EL (cell line): ENCODE measurements at regions not wholly inside any gene's neighbourhood (a gene's known extent, or its start where the extent isn't known, plus 50 kb on each side); places are given as distances from the start of the nearest gene placed in this dataset.
A peak's percentile ranks its signal among the peaks of the same experiment; 100 is the strongest.

Experiments
- DNase-seq: peaks from one replicate; pipeline ENCODE4 v3.0.0-alpha.2; 2016

DNA sequence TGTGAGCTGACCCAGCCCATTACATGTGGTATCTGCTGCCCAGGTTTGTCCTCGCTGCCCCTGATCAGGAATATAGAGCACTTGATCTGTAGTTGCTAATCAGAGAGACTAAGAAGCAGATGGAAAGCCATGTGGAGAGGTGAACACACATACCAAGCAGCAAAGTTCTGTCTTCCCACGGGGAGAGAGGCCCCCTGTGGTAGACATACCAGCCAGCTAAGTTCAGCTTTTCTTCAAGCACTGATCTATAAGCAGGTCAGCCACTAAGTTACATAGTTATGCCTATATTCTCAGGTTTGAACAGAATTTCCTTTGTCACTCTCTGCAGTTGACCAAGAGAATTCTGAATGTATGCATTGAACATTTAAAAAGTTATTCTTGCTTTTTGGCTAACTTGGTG is 76.4 kb downstream of the DDX3Y start:
- DNase-seq: no peak

DNA sequence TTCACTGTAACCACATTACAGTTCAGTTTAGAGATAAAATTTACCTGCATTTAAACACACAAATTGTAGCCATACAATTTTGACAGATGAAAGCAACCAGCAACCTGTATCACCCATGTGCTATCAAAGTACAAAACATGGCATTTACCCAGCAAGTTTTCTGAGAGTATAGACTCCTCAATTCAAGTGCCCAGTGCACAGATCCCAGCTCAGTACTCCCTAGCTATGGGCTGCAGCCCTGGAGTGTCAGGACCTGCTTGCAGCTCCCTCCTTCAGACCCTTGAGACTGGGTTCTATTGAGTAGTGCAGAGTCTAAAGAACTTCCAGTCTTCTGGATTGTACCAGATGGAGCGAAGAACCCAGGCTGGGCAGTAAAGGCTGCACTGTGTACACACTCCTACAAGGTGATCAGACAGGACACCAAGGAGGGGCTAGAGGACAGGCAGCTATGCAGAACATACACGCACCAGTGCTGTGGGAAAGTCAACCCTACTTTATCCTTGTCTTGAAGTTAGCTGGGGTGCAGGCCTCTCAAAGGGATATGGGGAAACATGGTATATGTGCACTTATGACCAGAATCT is 77.7 kb downstream of the DDX3Y start:
- no peak for DNase-seq

GRCh38 chrY:12984637-12985344 is 80.1 kb downstream of the DDX3Y start:
- peak; percentile 3 for DNase-seq

- peak; percentile 37 for DNase-seq
Measured at GRCh38 chrY:13017493-13017892, 112.8 kb downstream of the DDX3Y start.

- peak; percentile 71 for DNase-seq
Measured at GRCh38 chrY:13019486-13019885, 114.8 kb downstream of the DDX3Y start.

DNA sequence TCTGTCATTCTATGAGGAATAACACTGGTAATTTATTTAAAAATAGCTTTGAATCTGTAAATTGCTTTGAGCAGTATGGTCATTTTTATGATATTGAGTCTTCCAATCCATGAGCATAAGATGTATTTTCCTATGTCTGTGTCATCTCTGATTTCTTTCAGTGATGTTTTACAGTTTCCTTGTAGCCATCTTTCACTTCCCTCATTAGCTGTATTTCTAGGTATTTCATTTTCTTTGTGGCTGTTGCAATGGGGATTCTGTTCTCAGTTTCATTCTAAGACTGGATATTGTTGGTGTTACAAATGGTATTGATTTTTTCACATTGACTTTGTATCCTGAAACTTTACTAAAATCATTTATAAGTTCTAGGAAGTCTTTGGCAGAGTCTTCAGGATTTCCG is 116.2 kb downstream of the DDX3Y start:
- DNase-seq: no peak

DNA sequence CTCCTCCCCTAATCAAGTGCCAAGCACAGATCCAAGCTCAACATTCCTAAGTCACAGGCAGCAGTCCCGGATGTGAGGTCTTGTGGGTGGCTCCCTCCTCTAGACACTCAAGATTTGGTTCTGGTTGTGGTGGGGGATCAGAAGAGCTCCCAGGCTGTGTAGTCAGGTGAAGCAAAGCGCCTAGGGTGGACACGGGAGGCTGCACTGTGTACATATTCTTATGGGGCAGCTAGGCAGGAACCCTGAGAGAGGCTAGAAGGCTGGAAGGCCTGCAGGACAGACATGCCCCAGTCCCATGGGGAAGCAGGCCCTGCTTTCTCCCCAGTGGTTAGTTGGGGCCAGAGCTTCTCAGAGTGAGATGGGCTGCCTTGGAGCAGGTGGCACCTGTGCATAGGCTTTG is 118.9 kb downstream of the DDX3Y start:
- no peak for DNase-seq

GRCh38 chrY:13024447-13024846 is 119.8 kb downstream of the DDX3Y start:
- no peak for DNase-seq

- DNase-seq: no peak
Measured at GRCh38 chrY:13026906-13027305, 122.2 kb downstream of the DDX3Y start.

GRCh38 chrY:13040232-13040631 is 135.6 kb downstream of the DDX3Y start:
- peak; percentile 6 for DNase-seq

GRCh38 chrY:13053501-13053900 is 148.8 kb downstream of the DDX3Y start:
- peak; percentile 1 for DNase-seq

GRCh38 chrY:13066372-13066771 is 161.7 kb downstream of the DDX3Y start:
- DNase-seq: no peak

GRCh38 chrY:13068696-13069095 is 164.0 kb downstream of the DDX3Y start:
- DNase-seq: peak; percentile 64

- peak; percentile 37 for DNase-seq
Measured at GRCh38 chrY:13069111-13069510, 164.4 kb downstream of the DDX3Y start.

DNA sequence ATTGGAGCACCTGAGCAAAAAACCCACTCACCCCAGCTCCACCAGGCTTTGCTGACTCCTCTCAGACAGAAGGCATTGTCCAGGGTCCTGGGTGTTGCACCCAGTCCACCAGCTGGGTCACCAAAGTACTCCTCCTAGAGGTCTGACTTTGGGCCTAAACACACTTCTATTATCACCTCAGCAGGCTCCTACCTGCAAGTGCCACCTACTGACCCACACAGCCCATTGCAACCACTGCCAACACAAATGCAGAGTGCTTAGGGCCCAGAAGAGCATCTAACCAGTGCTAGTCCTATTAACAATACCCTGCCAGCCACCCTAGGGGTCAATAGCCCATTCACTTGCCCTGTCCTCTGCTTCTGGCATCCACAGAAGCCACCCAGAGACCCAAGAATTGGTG is 178.1 kb downstream of the DDX3Y start:
- no peak for DNase-seq

DNA sequence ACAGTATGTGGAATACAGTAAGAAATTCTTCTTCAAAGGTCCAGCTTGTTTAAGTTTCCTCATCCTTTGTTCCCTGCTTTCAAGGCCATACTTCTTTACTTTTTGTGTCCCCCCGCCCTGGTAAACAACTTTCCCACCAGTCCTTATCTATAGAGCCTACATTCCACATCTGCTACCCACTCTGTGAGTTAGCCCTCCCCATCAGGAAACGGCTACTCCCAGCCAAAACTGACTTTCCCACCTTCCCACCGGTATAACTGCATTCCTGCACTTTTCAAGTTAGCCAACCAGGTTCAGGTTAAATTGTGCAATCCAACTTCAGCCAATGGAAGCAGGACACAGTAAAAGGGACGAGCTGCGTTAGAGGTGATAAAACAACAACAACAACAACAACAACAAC is 186.9 kb downstream of the DDX3Y start:
- no peak for DNase-seq

DNA sequence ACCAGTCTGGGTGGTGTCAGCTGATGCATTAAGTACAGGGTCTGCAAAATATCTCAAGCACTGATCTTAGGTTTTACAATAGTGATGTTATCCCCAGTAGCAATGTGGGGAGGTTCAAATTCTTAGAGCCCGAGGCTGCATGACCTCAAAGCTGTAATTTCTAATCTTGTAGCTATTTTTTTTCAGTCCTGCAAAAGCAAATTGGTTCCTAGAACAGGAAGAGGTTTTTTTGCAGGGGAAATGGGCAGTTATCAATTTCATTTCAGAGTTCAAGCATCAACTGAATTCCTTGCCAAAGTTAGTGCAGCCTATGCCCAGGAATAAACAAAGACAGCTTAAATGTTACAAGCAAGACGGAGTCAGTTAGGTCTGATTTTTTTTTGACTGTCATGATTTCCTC is 188.3 kb downstream of the DDX3Y start:
- peak; percentile 6 for DNase-seq

DNA sequence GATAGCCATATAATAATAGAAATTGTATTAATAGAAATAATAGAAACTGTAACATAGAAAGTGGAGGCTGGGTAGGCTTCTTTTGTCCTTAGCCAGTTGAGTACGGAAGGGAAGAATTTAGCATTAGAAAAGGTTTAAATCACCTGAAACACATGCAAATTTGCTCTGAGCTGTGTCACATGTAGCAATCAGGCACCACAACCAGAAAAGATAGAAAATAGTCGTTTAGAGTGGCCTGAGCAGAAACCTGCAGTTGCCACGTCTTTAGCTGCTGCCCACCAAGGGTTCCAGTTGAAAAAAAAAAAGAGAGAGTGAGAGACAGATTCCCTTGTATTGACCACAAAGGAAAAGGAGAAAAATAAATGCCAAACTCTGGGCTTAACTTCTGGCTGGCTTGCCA is 188.8 kb downstream of the DDX3Y start:
- no peak for DNase-seq

DNA sequence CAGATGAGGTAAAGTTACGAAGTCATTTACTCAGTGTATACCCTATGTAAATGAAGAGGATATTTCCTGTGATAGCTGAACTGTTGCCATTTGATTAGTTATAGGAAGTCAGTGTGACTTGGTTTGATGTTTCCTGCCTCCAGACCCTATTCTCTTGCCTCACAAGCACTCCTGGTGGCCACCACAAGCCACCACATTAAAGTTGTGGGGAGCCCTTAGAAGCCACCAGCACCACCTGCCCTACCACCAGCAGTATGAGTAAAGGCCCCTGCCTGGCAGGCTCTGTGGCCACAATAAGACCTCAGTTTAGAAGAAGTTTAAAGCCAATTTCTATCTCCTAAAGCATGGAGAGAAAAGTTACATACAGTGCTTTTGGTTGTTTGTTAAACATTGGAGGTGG is 189.7 kb downstream of the DDX3Y start:
- peak; percentile 29 for DNase-seq

GRCh38 chrY:13094904-13095600 is 190.4 kb downstream of the DDX3Y start:
- peak; percentile 66 for DNase-seq

- DNase-seq: no peak
Measured at GRCh38 chrY:13126881-13127456, 222.3 kb downstream of the DDX3Y start.

DNA sequence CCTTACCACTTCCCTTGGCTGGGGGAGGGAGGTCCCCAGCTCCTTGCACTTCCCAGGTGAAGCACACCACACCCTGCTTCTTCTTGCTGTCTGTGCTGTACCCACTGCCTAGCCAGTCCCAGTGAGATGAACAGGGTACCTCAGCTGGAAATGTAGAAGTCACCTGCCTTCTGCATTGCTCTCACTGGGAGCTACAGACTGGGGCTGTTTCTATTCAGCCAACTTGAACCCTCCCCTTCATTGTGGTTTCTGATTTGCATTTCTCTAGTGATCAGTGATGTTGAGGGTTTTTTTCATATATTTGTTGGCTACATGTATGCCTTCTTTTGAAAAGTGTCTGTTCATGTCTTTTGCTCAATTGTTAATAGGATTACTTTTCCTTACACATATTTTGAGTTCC is 222.8 kb downstream of the DDX3Y start:
- DNase-seq: no peak

DNA sequence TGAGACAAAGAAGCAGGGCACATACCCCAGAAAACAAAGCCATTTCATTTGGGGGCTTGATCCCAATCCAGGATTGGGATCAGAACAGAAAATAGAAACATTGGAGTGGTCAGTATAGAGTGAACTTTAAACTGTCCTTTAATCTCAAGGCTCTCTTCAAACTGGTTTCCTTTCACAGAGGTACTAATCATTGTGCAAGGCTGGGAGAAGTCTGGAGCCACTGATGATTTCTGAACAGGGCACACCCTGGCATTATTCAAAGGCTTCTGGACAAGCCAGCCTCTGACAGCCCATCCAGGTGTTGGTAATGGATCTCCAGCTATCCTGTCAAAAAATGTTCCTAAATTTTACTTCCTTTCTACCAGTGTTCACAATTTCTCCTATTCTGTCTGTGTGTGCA is 244.5 kb downstream of the DDX3Y start:
- peak; percentile 5 for DNase-seq

DNA sequence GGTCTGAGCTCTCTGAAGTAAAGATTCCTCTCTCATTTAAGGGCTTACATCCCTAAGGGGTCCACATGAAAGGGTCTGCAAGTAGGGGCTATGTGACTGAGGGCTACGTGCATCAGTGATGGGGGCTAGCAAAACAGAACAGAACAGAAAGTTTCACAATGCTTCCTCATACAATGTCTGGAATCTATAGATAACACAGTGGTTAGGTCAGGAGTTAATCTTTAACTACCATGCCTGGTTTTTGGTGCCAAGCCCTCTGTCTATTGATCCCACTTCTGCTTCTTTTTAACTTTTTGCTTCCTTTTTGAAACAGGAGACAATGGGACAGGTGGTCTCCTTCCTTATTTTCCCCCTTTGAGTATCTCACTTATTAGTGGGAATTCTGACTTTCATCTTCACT is 263.0 kb downstream of the DDX3Y start:
- DNase-seq: no peak
